ENCODE measurements at regions not wholly inside any gene's neighbourhood (a gene's known extent, or its start where the extent isn't known, plus 50 kb on each side); places are given as distances from the start of the nearest gene placed in this dataset.

- DNase-seq (ENCODE audit: low read depth in 2 of 2): no peak
Observed at GRCh38 chr2:62565309-62565908, 59.4 kb upstream of the TMEM17 start.

- DNase-seq (ENCODE audit: low read depth in 2 of 2): no peak
Observed at GRCh38 chr2:62564380-62565137, 58.6 kb upstream of the TMEM17 start.

- DNase-seq (ENCODE audit: low read depth in 2 of 2): no peak
Observed at GRCh38 chr2:62561586-62561985, 55.6 kb upstream of the TMEM17 start.

GRCh38 chr2:62559582-62559981, 53.6 kb upstream of the TMEM17 start:
- no peak for DNase-seq (ENCODE audit: low read depth in 2 of 2)

- DNase-seq (ENCODE audit: low read depth in 2 of 2): no peak
Observed at GRCh38 chr2:62558743-62559142, 52.7 kb upstream of the TMEM17 start.

GRCh38 chr2:62556086-62556485, 50.1 kb upstream of the TMEM17 start:
- no peak for DNase-seq (ENCODE audit: low read depth in 2 of 2)
